Right ventricle myocardium superior (tissue), 1 donor: ENCODE measurements at regions not wholly inside any gene's neighbourhood (a gene's known extent, or its start where the extent isn't known, plus 50 kb on each side); places are given as distances from the start of the nearest gene placed in this dataset.
"Not testable (repeated sequence)": the region's sequence is repeated elsewhere in the genome, so short reads cannot be mapped to it uniquely, and the experiment has no call there.

Experiments
- ATAC-seq: fragments of 200-7000 bp; cut with Tn5 transposase; one replicate; pipeline ENCODE4 v1.9.1; 2020; ENCODE audit warnings: mild to moderate bottlenecking; ENCODE audit not compliant: poor library complexity
- DNase-seq: peaks from one replicate; pipeline ENCODE4 v3.0.0-alpha.2; 2020
- intact Hi-C: fragments of 100-400 bp; cut with DNase I; formaldehyde crosslinking; loops from one replicate; pipeline ENCODE4 v1.11.2; 2022
- donor health status: DM: no; HTN: yes; CAD: no; lungs with severe emphysema.

DNA sequence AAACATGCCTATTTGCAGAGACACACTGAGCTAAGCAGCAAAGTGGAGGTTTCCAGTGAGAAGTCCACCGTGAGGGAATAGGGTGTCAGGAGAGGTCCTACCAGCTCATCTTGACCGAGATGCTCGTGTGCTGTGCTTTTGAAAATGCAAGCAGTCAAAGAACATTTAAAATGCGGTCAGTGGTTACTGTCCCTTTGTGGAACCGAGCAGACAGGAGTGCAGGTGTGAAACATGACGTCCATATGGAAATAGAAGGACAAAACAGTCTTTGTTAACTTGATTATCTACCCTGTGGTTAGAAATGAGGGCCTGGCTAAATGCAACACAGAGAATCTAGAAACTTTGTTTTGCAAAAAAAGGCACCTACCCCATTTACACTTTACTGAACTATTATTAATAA is 473.3 kb downstream of the SPATA31A6 start:
- intact Hi-C loops, ATAC-seq, DNase-seq: not testable (repeated sequence)

DNA sequence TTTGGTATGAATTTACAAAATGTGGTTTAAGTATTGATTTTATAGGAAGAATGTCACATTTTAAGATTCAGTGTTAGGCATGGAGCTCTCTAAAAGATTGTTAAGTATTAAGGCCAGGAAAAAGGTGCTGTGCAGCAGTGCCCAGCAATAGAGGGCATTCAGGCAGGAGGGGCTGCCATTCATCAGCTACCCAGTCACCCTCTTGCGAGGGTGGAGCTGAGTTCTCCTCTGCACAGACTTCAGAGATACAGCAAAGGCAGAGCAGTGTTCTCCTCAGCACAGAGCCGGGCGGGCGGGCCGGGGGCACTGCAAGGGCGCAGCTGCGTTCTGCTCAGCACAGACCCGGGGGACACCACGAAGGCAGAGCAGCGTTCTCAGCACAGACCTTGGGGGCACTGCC is 474.0 kb downstream of the SPATA31A6 start:
- DNase-seq, ATAC-seq, intact Hi-C loops: not testable (repeated sequence)

DNA sequence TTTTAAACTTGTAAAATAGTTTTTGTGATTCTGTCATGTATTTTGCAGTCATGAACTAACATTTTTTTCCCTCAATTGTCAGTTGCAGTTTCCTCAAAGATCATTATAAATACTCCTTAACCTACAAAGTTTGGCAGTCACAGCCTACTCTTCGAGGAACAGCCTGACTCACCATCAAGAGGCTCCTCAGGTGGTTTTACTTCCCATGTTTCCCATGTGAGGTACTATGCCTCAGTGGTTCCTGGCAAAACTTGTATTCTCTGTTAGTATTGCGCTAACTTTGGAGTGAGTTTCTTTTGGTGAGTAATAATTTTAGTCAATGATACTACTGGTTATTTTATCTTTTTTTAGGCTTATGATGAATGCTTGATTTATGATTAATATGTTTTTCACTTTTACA is 513.7 kb downstream of the SPATA31A6 start:
- ATAC-seq, DNase-seq, intact Hi-C loops: not testable (repeated sequence)

DNA sequence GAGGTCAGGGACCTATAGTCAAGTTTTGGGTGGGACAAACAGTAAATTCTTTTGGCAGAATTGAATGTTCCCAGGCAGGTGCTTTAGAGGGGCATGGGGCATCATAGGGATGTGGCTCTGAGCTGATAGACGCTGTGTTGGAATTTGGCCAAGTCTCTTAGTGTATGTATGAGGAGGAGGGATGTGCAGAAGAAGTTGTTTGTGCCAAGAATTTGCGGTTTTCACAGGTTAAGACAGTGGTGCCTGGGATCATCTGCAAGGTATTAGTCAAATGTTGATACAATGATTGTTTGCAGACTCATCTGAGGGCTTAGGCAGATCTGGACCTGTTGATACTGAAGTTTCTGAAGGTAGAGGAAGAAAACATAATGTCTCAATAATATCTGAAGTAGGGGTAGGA is 519.4 kb downstream of the SPATA31A6 start:
- ATAC-seq, DNase-seq, intact Hi-C loops: not testable (repeated sequence)

DNA sequence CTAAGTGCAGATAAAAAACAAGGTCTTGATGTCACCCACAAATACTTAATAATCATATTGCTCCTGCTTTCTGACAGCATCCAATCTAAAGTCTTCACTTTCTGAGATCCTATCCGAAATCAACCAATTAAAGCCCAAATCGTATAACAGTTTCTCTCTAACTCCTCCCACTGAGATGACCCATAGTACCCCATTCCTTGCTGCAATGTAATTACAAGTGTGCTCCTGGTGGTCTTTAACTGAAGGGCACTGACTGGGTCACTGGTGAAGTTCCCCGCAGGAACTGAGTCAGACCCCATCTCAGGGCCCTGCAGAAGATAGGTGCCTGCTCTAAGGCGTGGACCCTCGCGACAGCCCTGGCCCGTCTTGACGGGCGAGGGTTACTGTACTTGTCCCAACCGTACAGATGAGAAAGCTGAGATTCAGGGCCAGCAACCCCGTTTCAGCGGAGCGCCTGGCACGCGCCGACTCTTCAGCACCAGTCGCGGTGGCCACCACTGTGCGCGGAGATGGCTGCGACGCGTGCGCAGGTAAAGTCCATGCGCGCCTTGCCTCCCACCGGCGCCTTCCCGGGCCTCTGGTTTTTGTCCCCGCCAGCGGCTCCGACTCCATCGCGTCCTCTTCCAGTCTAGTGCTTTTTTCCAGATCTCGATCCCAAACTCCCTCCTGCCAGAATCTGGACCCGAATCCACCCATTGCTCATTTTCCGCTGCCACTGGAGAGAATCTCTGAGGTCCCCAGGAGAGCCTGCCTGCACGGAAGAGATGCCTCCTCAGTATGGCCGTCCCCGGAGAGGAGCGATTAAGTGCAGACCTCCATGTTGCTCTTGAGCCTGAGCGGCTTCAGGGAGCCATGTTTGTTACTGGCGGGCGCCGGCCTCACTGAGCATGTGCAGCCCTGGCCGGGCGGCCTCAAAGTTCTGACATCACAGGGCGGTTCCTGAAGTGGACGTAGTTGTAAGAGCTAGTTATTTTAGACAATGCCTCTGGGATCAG is 541.7 kb downstream of the SPATA31A6 start:
- DNase-seq, result peak; percentile 42
- ATAC-seq, intact Hi-C loops: not testable (repeated sequence)

DNA sequence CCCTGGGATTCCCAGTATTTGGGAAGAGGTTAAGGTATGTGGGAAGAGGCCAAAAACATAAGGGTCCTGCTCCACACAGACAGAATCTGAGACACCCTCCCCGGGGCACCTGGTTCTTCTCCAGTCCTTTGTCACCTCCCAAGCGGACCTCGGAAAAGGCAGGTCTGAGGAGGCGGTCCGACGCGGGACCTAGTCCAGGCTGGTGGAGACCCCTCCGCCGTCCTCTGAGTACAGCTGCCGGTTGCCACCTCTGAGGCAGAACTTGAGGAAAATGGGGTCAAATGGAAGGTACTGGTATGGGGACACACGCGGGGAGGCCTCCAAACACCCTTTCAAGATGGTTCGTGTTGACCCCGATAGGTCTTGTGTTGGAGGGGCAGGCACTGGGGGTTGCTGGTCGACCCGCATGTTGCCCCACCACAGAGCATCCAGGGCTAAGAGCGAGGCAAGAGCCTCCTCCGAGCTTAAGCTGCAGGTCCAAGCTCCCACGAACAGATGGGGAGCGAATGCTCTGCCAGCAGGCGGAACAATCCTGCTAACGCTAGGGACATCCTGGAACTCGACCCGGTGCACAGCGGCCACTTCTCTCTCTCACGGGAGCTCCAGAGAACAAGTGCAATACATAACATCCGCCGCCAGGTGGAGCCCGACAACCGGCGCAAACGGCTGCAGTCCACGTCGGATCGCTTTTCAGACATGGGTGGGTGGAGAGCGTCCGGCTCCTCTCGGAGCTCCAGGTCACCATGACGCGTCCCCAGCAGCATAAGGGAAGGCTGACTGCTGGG is 559.8 kb downstream of the SPATA31A6 start:
- DNase-seq, result peak; percentile 82
- intact Hi-C loops, result not testable (repeated sequence)
- peak; percentile 59 for ATAC-seq

DNA sequence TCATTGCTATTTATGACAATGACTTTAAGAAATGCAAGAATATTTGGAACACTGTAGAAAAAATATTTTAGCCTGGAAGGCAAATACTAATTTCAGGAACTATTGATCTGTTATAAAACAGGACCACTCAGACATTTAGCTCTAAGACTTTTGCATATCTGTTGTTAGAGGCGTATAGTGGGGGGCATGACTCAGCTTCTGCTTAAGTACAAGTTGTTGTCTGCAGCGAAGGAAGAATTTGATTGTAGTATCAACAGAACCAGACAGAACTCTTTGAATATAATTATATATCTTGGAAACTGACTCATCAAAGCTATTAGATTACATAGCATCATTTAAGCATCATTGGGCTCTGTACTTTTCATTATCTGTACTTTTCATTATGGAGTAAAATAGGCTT is 573.8 kb downstream of the SPATA31A6 start:
- ATAC-seq, intact Hi-C loops, DNase-seq: not testable (repeated sequence)

DNA sequence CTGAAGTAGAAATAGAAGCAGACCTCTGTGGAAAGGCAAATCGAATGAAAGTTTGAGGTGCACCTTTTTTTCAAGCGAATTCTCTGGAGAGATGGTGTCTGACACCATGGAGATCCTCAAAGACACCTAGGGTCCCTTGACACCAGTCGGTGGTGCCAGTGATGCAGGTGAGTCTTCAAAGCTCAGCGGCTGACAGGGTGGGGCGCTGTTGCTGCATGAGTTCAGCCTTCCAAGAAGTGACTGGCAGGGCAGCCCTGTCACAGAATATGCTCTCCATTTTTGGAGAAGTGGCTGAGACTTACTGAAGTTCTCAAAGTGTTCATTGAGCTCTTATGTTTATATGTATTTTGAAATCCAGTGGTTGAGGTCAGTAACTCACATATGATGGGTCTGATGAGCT is 575.9 kb downstream of the SPATA31A6 start:
- DNase-seq, ATAC-seq, intact Hi-C loops: not testable (repeated sequence)

DNA sequence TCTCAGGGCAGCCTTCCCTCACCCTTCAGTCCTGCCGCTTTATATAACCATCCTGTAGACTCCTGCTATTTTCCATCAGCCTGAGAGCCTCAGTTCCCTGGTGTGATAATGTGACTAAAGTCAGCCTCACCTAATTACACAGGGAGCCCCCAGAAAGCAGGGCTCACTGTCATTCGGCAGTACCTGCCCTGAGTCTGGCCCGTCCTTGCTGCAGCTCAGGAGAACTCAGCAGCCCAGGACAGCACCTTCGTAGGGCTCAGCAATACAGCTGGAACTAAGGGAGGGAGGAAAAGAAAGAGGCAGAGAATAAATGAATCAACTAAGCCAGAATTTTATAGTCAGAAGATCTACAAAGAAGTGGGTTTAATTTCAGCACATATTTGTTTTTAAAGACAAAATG is 598.7 kb downstream of the SPATA31A6 start:
- intact Hi-C loops, ATAC-seq, DNase-seq: not testable (repeated sequence)

DNA sequence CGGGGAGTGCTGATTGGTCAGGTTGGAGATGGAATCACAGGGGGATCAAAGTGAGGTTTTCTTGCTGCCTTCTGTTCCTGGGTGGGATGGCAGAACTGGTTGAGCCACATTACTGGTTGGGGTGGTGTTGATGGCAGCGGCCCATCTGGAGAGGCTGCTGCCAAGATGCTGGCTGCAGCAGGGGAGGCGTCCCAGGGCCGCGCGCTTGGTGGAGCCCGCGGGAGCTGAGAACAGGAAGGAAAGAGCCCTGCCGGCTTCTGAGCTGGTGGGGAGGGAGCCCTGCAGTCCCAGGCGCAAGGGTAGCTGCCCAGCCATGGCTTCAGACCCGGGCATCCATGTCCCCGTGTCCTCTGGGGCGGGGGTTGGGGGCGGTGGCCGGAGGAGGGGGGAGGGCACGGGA is 609.3 kb downstream of the SPATA31A6 start:
- ATAC-seq, intact Hi-C loops, DNase-seq: not testable (repeated sequence)

DNA sequence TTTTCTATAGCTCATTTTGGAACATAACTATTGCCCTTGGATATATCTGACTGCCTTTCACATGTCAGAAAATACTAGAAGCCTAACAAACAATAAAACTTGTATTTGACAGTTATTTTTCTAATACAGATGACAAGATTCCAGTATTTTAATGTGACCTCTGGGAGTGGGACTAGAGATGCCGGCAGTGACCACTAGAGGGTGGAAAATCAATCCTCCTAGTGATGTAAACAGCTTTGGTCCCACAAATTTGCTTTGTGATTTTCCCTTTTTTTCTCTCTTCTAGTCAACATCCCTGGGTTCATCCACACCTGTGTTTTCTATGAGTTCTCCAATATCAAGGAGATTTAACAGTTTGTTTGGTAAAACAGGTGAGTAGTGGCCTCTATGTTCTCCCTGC is 615.1 kb downstream of the SPATA31A6 start:
- DNase-seq, ATAC-seq, intact Hi-C loops: not testable (repeated sequence)

DNA sequence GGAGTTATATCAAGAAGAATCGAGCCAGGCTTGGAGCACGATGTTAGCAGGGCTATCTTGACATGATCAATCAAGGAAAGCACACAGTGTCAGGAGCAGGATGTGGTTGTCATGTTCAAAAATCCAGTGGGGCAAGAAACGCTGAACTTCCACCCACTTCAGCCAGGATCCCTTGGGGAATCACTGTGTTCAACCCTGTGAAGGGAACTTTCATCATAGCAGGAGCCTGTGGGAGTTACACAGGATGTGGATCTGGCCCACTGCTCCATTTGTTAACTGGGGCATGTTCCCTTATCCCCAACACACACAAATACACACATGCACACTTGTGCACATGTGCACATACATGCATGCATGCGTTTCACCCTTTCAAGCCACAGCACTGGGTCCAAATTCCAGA is 619.3 kb downstream of the SPATA31A6 start:
- DNase-seq, intact Hi-C loops, ATAC-seq: not testable (repeated sequence)

DNA sequence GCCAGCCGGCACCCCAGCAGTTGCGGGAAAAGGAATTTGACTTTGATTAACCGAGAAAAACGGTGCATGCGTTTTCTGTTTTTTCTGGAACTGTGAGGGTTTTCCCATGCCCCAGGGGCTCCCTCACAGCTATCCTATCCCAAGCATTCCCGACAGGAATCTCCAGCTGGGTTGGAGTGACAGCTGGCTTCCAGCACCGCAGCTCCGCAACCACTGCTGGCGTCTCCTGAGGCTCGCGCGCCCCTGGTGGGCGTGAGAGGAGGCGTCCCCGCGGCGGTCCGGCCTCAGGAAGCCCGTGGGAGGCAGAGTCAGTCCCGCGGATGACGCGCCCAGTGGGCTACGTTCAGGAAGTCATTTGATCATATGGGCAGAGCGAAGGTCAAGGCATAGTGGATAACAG is 623.2 kb downstream of the SPATA31A6 start:
- peak; percentile 64 for ATAC-seq
- intact Hi-C loops, DNase-seq: not testable (repeated sequence)

DNA sequence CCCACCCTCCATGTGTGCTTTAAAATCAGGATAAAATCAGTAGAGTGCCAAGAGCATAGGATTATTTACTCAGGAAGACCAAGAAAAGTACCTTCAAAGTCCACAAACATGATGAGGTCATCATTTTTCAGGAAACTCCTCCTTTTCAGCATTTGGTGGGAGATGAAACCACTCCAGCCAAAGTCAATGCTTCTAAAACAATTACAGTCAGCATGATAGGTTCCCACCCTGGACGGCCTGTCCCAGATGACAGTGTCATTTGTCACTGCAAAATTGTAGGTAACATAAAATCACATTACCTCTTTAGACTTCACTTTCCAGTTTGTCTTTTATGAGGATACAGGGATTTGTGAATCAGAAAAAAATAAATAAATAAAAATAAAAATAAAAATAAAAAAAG is 638.0 kb downstream of the SPATA31A6 start:
- not testable (repeated sequence) for ATAC-seq

DNA sequence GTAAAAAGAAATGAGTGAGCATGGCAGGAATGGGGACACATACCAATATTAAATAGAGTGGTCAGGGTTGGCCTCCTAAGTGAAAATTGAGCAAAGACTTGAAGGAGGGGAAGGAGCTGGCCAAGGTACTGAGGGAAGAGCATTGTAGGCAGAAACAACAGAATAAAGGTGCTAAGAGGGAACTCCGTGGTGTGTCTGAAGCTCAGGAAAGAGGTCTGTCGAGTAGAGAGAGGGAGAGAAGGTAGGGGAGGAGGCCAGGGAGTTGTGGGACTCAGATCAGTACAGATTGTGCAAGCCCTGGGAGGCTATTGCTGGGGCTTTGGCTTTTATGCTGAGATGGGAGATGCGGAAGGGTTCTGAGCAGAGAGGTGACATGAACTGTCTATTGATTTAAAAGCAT is 664.7 kb downstream of the SPATA31A6 start:
- DNase-seq, ATAC-seq, intact Hi-C loops: not testable (repeated sequence)

More for the DNA sequence above, 638.0 kb downstream of the SPATA31A6 start:
- DNase-seq, intact Hi-C loops: not testable (repeated sequence)

DNA sequence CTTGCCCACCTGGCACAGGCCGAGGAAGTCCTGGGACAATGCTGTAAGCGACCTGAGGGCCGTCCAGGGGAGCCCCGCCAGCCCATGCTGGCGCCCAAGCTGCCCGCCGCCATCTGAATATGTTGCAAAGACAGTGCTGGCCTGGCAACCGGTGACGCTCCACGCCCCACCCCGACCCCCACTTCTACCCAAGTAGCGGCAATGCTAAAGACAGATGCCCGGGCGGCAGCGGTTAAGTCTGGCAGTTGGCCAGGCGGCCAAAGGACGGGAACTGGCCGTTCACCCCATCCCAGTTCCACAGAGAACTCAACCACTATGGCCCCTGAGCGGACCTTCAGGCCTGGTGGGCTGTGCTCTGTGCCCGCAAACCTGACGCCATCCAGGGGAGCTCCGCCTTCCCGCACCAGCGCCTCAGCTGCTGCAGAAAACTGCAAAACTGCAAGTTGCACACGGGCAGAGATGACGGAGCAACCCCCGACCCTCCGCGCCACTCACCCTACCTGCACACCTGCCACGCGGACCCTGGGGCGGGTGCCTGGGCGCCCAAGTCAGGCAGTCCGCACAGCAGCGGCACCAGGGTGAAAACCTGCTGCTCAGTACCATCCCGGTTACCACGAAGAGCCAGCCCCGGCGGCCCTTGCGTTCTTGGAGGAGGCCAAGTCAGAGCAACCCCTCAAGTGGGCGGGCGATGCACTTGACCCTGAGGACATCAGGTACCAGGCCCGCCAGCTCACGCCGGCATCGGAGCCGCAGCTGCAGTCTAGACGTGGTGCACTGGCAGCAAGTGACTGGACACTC is 667.6 kb downstream of the SPATA31A6 start:
- DNase-seq, intact Hi-C loops, ATAC-seq: not testable (repeated sequence)

DNA sequence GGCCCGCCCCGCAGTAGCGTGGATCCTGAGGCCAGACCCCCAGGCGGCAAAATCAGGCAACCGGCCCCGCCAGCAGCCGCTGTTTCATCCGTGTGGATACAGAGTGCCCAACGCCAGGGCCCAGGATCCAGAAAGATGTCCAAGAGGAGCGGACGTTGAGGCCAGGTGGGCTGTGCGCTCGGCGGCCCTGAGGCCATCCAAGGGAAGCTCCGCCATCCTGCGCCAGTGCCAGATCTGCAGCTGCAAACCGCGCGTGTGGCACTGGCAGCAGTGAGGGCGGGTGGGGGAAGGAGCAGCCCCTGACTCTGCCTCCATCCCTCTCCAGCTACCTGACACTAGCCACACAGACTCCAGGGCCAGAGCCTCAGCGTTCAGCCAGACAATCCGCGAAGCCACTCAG is 668.2 kb downstream of the SPATA31A6 start:
- ATAC-seq, DNase-seq, intact Hi-C loops: not testable (repeated sequence)
